Uterus (tissue), 3 donors: ENCODE measurements at regions not wholly inside any gene's neighbourhood (a gene's known extent, or its start where the extent isn't known, plus 50 kb on each side); places are given as distances from the start of the nearest gene placed in this dataset.

Experiments
- DNase-seq, 2 donors: peaks; one replicate each; pipeline ENCODE4 v3.0.0-alpha.2; 2019 to 2020
- H3K27ac ChIP-seq, 2 donors: fragments of 200-600 bp; sonication (generic); 1 replicate in 1 of 2; 2 replicates in 1 of 2; pipeline ENCODE4 v1.5.1; 2016 to 2018
- H3K27me3 ChIP-seq, 2 donors: fragments of 200-600 bp; sonication (generic); one replicate each; pipeline ENCODE4 v1.5.1; 2018 to 2019; ENCODE audit warnings: control low read depth in 1 of 2
- H3K36me3 ChIP-seq, 2 donors: fragments of 200-600 bp; sonication (generic); one replicate each; pipeline ENCODE4 v1.5.1; 2019; ENCODE audit warnings: control low read depth in 1 of 2
- H3K4me1 ChIP-seq, 2 donors: fragments of 200-600 bp; sonication (generic); one replicate each; pipeline ENCODE4 v1.5.1; 2018 to 2019; ENCODE audit warnings: control low read depth in 1 of 2
- H3K4me3 ChIP-seq, 2 donors: fragments of 200-600 bp; sonication (generic); 1 replicate in 1 of 2; 2 replicates in 1 of 2; pipeline ENCODE4 v1.5.1; 2018 to 2019; ENCODE audit warnings: mild to moderate bottlenecking in 1 of 2
- H3K9me3 ChIP-seq, 2 donors: fragments of 200-600 bp; sonication (generic); one replicate each; pipeline ENCODE4 v1.5.1; 2019; ENCODE audit warnings: control low read depth in 1 of 2
- POLR2A ChIP-seq, 2 donors: fragments of 450-650 bp; IDR thresholded peaks; one replicate each; pipeline ENCODE4 v1.6.1; 2016; ENCODE audit warnings: antibody characterized with exemption in 2 of 2, mild to moderate bottlenecking in 1 of 2, moderate library complexity in 1 of 2
- intact Hi-C: fragments of 100-400 bp; cut with DNase I; formaldehyde crosslinking; loops from one replicate; pipeline ENCODE4 v1.15.1; 2023; ENCODE audit warnings: low total_unique reads
- TF ChIP-seq, protein P1 (sequence below), 4 experiments: fragments of 200-600 bp in 2 of 4; fragments of 450-650 bp in 2 of 4; sonication (generic) in 2 of 4; IDR thresholded peaks; one replicate each; pipeline ENCODE4 v1.5.1; 2016 to 2019; ENCODE audit warnings: antibody characterized with exemption in 4 of 4, mild to moderate bottlenecking in 2 of 4, moderate library complexity in 1 of 4
- donor health status: DM: yes; HTN: yes; CAD: no.

DNA sequence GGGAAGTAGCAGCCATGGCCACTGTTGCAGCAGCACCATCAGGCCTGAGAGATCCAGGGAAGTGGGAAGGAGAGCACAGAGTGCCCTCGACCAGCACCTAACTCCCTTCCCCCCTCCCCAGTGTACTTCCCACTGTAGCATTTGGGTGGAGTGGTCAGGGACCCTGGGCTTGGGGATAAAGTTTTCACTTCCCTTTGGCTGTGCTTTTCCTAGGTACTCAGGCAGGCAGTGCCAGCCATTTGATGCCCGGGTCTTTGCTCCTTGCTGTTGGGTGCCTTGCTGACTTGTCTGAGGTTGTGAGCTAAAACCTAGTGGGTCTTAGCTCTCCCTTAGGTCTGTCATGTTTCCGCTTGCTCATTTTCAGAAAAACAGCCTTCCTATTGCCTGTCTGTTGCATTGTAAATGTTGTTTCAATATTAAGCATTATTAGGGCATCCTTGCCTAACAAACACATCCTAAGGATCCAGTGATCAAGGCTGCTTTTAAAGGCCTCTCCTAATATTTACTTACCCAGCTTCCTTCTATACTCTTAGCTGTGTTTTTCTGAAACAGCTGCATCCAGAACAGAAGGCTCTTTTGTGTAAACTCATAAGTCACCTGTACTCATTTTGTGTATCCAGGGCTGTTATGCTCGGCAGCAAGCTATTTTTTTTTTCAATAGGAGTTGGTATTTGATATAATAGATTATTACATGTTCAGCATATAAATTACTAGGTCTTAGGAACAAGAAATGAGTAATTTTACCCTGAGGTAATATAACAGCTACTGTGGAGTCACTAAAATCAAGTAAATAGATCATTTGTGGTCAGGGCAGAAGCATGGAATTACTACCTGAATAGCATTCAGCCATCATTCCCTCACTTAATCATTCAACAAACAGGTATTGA lies 418.6 kb upstream of the PROX1 start:
- Histone ChIP-seq H3K9me3 (no peaks in the 10 kb centered on the region), H3K36me3 (no peaks in the 10 kb centered on the region), H3K27me3 (no peaks in the 10 kb centered on the region), H3K27ac (no peak overlapping the region), H3K4me1 (no peaks in the 10 kb centered on the region), H3K4me3 (no peak overlapping the region)
- TF ChIP-seq, protein P1, sequence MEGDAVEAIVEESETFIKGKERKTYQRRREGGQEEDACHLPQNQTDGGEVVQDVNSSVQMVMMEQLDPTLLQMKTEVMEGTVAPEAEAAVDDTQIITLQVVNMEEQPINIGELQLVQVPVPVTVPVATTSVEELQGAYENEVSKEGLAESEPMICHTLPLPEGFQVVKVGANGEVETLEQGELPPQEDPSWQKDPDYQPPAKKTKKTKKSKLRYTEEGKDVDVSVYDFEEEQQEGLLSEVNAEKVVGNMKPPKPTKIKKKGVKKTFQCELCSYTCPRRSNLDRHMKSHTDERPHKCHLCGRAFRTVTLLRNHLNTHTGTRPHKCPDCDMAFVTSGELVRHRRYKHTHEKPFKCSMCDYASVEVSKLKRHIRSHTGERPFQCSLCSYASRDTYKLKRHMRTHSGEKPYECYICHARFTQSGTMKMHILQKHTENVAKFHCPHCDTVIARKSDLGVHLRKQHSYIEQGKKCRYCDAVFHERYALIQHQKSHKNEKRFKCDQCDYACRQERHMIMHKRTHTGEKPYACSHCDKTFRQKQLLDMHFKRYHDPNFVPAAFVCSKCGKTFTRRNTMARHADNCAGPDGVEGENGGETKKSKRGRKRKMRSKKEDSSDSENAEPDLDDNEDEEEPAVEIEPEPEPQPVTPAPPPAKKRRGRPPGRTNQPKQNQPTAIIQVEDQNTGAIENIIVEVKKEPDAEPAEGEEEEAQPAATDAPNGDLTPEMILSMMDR (IDR thresholded peaks at IDR 0.05) = no peak
- TF ChIP-seq POLR2A (IDR thresholded peaks at IDR 0.05) = no peak
- DNase-seq = no peak
- intact Hi-C loops = no loop called here

DNA sequence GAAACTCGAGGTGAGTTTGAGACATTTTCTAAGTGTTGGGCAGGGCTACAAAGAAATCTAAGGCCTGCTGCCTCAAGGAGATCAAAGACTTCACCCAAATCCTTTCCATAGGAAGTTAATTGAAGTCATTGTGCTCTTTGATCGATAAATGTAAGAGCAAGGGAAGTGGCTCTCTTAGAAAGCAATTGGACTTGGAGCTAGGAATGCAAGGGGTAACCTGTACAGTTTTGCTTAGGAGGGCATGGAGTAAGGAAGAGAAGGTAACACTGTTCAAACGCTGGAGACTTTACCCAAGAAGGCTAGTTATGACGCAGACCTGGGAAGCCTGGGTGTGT lies 418.0 kb upstream of the PROX1 start:
- Histone ChIP-seq H3K9me3 (no peaks in the 10 kb centered on the region), H3K4me1 (no peaks in the 10 kb centered on the region), H3K36me3 (no peaks in the 10 kb centered on the region), H3K4me3 (no peak overlapping the region), H3K27me3 (no peaks in the 10 kb centered on the region), H3K27ac (no peak overlapping the region)
- TF ChIP-seq, protein P1 (IDR thresholded peaks at IDR 0.05) = no peak
- no peak for TF ChIP-seq POLR2A (IDR thresholded peaks at IDR 0.05)
- no peak for DNase-seq
- intact Hi-C loops = no loop called here

DNA sequence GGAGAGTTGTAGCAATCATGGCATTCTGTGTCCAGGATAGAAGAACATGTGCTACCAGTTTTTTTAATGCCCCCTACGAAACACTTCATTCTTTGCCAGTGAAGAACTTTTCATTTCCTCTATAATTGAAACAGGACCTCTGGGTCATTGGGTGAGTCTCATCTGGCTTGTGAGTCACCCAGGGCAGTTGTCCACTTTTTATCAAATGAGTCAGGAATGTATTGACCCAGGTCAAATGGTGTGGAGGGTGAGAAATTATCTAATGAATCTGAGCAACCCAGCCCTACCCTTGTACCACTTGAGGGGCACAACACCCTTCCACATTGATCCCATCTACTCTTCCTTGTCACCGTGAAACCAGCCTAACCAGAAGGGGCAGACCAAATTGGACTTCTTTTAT lies 417.3 kb upstream of the PROX1 start:
- TF ChIP-seq POLR2A (IDR thresholded peaks at IDR 0.05) = no peak
- TF ChIP-seq, protein P1 (IDR thresholded peaks at IDR 0.05) = no peak
- H3K4me3 ChIP-seq = no peak overlapping the region
- no peaks in the 10 kb centered on the region for H3K9me3 ChIP-seq
- no peaks in the 10 kb centered on the region for H3K4me1 ChIP-seq
- no peak overlapping the region for H3K27ac ChIP-seq
- intact Hi-C loops = no loop called here
- no peak for DNase-seq
- no peaks in the 10 kb centered on the region for H3K36me3 ChIP-seq
- H3K27me3 ChIP-seq = no peaks in the 10 kb centered on the region

DNA sequence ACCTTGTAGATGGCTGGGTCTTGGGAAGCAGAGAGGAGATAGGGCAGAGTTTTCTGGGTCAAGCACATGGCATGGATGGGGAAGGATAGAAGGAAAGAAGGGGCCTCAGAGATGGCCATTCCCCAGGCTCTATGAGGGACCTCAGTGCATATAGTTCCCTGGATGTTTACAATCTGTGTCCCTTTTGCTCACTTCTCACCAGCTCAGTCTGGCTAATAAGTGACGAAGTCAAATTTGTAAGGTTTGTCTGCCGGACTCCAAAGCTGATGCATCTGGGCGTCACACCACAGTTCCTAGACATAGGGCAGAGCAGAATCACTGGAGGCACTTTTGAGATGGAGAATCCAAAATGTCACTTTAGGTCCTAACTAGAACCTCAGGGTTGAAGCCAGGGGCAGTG lies 416.4 kb upstream of the PROX1 start:
- no peaks in the 10 kb centered on the region for H3K9me3 ChIP-seq
- intact Hi-C loops = no loop called here
- TF ChIP-seq, protein P1 (IDR thresholded peaks at IDR 0.05) = no peak
- no peak for TF ChIP-seq POLR2A (IDR thresholded peaks at IDR 0.05)

DNA sequence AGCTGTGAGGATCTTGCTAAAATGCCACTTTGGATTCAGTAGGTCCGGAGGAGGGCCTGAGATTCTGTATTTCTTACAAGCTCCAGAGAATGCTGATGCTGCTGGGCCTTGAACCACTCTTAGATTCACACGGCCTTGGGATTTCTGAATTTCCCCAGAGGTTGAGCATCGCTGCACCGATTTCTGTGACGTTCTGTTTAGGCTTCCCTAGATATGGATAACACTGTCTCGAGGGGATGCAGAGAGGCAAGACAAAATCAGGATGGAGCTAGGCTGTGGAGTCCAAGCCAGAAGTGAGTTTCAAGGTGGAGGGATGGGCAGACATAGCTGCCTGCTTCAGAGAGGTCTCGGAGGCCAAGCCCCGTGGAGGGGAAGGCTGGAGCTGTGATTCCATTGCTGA lies 415.9 kb upstream of the PROX1 start:
- intact Hi-C loops = no loop called here
- Histone ChIP-seq H3K27ac (no peak overlapping the region), H3K4me3 (no peak overlapping the region), H3K9me3 (no peaks in the 10 kb centered on the region), H3K4me1 (no peaks in the 10 kb centered on the region), H3K36me3 (no peaks in the 10 kb centered on the region), H3K27me3 (no peaks in the 10 kb centered on the region)
- DNase-seq = no peak
- TF ChIP-seq POLR2A (IDR thresholded peaks at IDR 0.05) = no peak
- TF ChIP-seq, protein P1 (IDR thresholded peaks at IDR 0.05) = no peak

More for the DNA sequence above, 416.4 kb upstream of the PROX1 start:
- Histone ChIP-seq H3K27me3 (no peaks in the 10 kb centered on the region), H3K36me3 (no peaks in the 10 kb centered on the region), H3K27ac (no peak overlapping the region), H3K4me3 (no peak overlapping the region), H3K4me1 (no peaks in the 10 kb centered on the region)
- DNase-seq = no peak
